ENCODE measurements at regions not wholly inside any gene's neighbourhood (a gene's known extent, or its start where the extent isn't known, plus 50 kb on each side); places are given as distances from the start of the nearest gene placed in this dataset.
"Not testable (repeated sequence)": the region's sequence is repeated elsewhere in the genome, so short reads cannot be mapped to it uniquely, and the experiment has no call there.

GRCh38 chr12:58325561-58325960 lies 384.2 kb downstream of the ATP23 start:
- Histone ChIP-seq H3K27ac (ENCODE audit: low read length) (no peak overlapping the region), H3K27me3 (ENCODE audit: control insufficient read depth, insufficient read depth, low read length) (0 out of 2 replicates have a peak, but pooled peaks cover 2% of the 10 kb centered on the region), H3K36me3 (ENCODE audit: control insufficient read depth, insufficient read depth, low read length) (no peaks in the 10 kb centered on the region), H3K4me1 (ENCODE audit: control insufficient read depth, insufficient read depth, low read length) (no peaks in the 10 kb centered on the region), H3K9me3 (ENCODE audit: control insufficient read depth, insufficient read depth, low read depth, low read length) (no peaks in the 10 kb centered on the region), H3K4me3 (ENCODE audit: low read depth in 2 of 2, low read length in 2 of 2) (no peak overlapping the region)
- intact Hi-C loops (cut with micrococcal nuclease; ENCODE audit: unreplicated experiment), result no loop called here
- no peak for ATAC-seq
- ChIA-PET CTCF (no interaction called here), POLR2A (no interaction called here)
- DNase-seq (ENCODE audit: low read depth, low spot score), result no peak
- in situ Hi-C loops (cut with HindIII; ENCODE audit: low pct_unique_long_range_greater_than_20kb, low sequenced_read_pairs), result no loop called here
- BruUV-seq (replicated peaks), result no TSS peak
- TF ChIP-seq CTCF (IDR thresholded peaks at IDR 0.05) (no peak), REST (IDR thresholded peaks at IDR 0.05; ENCODE audit: insufficient read depth in 1 of 2, low read depth in 2 of 2, low read length in 1 of 2) (no peak), POLR2AphosphoS5 (IDR thresholded peaks at IDR 0.05; ENCODE audit: low read depth, low read length) (no peak), TCF7L2 (IDR thresholded peaks at IDR 0.05; ENCODE audit: low read depth, low read length) (no peak), SIN3A (IDR thresholded peaks at IDR 0.05; ENCODE audit: borderline replicate concordance, insufficient read depth, low read depth, low read length) (no peak)

GRCh38 chr12:58326534-58326933 lies 385.2 kb downstream of the ATP23 start:
- TF ChIP-seq REST (IDR thresholded peaks at IDR 0.05; ENCODE audit: insufficient read depth in 1 of 2, low read depth in 2 of 2, low read length in 1 of 2) (no peak), SIN3A (IDR thresholded peaks at IDR 0.05; ENCODE audit: borderline replicate concordance, insufficient read depth, low read depth, low read length) (no peak), POLR2AphosphoS5 (IDR thresholded peaks at IDR 0.05; ENCODE audit: low read depth, low read length) (no peak), CTCF (IDR thresholded peaks at IDR 0.05) (no peak), TCF7L2 (IDR thresholded peaks at IDR 0.05; ENCODE audit: low read depth, low read length) (no peak)
- Histone ChIP-seq H3K27me3 (ENCODE audit: control insufficient read depth, insufficient read depth, low read length) (0 out of 2 replicates have a peak, but pooled peaks cover 2% of the 10 kb centered on the region), H3K27ac (ENCODE audit: low read length) (no peak overlapping the region), H3K36me3 (ENCODE audit: control insufficient read depth, insufficient read depth, low read length) (no peaks in the 10 kb centered on the region), H3K4me1 (ENCODE audit: control insufficient read depth, insufficient read depth, low read length) (no peaks in the 10 kb centered on the region), H3K9me3 (ENCODE audit: control insufficient read depth, insufficient read depth, low read depth, low read length) (no peaks in the 10 kb centered on the region), H3K4me3 (ENCODE audit: low read depth in 2 of 2, low read length in 2 of 2) (no peak overlapping the region)
- ATAC-seq, result no peak
- ChIA-PET POLR2A (no interaction called here), CTCF (no interaction called here)
- BruUV-seq (replicated peaks), result no TSS peak
- no peak for DNase-seq (ENCODE audit: low read depth, low spot score)
- in situ Hi-C loops (cut with HindIII; ENCODE audit: low pct_unique_long_range_greater_than_20kb, low sequenced_read_pairs) (no loop called here), intact Hi-C loops (cut with micrococcal nuclease; ENCODE audit: unreplicated experiment) (no loop called here)

- ATAC-seq; CTCF ChIA-PET; H3K9me3 ChIP-seq (ENCODE audit: control insufficient read depth, insufficient read depth, low read depth, low read length); H3K27me3 ChIP-seq (ENCODE audit: control insufficient read depth, insufficient read depth, low read length); POLR2A ChIA-PET; in situ Hi-C loops (cut with HindIII; ENCODE audit: low pct_unique_long_range_greater_than_20kb, low sequenced_read_pairs); DNase-seq (ENCODE audit: low read depth, low spot score); BruUV-seq (replicated peaks); H3K27ac ChIP-seq (ENCODE audit: low read length); H3K36me3 ChIP-seq (ENCODE audit: control insufficient read depth, insufficient read depth, low read length); H3K4me3 ChIP-seq (ENCODE audit: low read depth in 2 of 2, low read length in 2 of 2); H3K4me1 ChIP-seq (ENCODE audit: control insufficient read depth, insufficient read depth, low read length); intact Hi-C loops (cut with micrococcal nuclease; ENCODE audit: unreplicated experiment): not testable (repeated sequence)
These were observed 395.3 kb downstream of the ATP23 start for GRCh38 chr12:58336581-58337242.

Data from Panc1 (cell line).